Vagina (tissue), 2 donors: ENCODE measurements at regions not wholly inside any gene's neighbourhood (a gene's known extent, or its start where the extent isn't known, plus 50 kb on each side); places are given as distances from the start of the nearest gene placed in this dataset.

Experiments used
- DNase-seq, 2 donors: peaks; one replicate each; pipeline ENCODE4 v3.0.0-alpha.2; 2017; ENCODE audit errors: extremely low spot score in 2 of 2
- H3K27ac ChIP-seq: fragments of 200-600 bp; sonication (generic); one replicate; pipeline ENCODE4 v1.5.1; 2019
- H3K27me3 ChIP-seq: fragments of 200-600 bp; sonication (generic); one replicate; pipeline ENCODE4 v1.5.1; 2019
- H3K36me3 ChIP-seq, 2 donors: fragments of 200-600 bp; sonication (generic); one replicate each; pipeline ENCODE4 v1.5.1; 2017 to 2019
- H3K4me1 ChIP-seq: fragments of 200-600 bp; sonication (generic); one replicate; pipeline ENCODE4 v1.5.1; 2019
- H3K4me3 ChIP-seq, 2 donors: fragments of 200-600 bp; sonication (generic); 1 replicate in 1 of 2; 2 replicates in 1 of 2; pipeline ENCODE4 v1.5.1; 2016 to 2019
- H3K9me3 ChIP-seq: fragments of 200-600 bp; sonication (generic); one replicate; pipeline ENCODE4 v1.5.1; 2019
- POLR2A ChIP-seq, 2 donors: fragments of 450-650 bp; IDR thresholded peaks; one replicate each; pipeline ENCODE4 v1.6.1; 2017; ENCODE audit warnings: antibody characterized with exemption in 2 of 2, mild to moderate bottlenecking in 2 of 2, moderate library complexity in 2 of 2
- POLR2AphosphoS5 ChIP-seq, 2 donors: sonication (generic); formaldehyde crosslinking; IDR thresholded peaks; one replicate each; pipeline ENCODE4 v1.9.0; 2017; ENCODE audit warnings: antibody characterized with exemption in 2 of 2, mild to moderate bottlenecking in 2 of 2, low read depth in 1 of 2; ENCODE audit not compliant: insufficient read depth in 1 of 2
- intact Hi-C: fragments of 100-400 bp; cut with DNase I; formaldehyde crosslinking; loops from one replicate; pipeline ENCODE4 v1.15.1; 2023
- TF ChIP-seq, protein P1 (sequence below), 3 experiments: fragments of 450-650 bp in 2 of 3; fragments of 200-600 bp in 1 of 3; sonication (generic) in 1 of 3; IDR thresholded peaks; one replicate each; pipeline ENCODE4 v1.5.1; 2017 to 2019; ENCODE audit warnings: antibody characterized with exemption in 3 of 3, mild to moderate bottlenecking in 2 of 3, moderate library complexity in 2 of 3

- Histone ChIP-seq H3K4me3 (no peak overlapping the region), H3K4me1 (no peaks in the 10 kb centered on the region), H3K9me3 (no peaks in the 10 kb centered on the region), H3K36me3 (no peaks in the 10 kb centered on the region), H3K27ac (no peak overlapping the region), H3K27me3 (no peaks in the 10 kb centered on the region)
- peak in 1 of 2 donors; percentile 76 for DNase-seq
- no peak for TF ChIP-seq POLR2A (IDR thresholded peaks at IDR 0.05)
- no peak for TF ChIP-seq POLR2AphosphoS5 (IDR thresholded peaks at IDR 0.05; ENCODE audit: insufficient read depth in 1 of 2, low read depth in 1 of 2)
- TF ChIP-seq, protein P1, sequence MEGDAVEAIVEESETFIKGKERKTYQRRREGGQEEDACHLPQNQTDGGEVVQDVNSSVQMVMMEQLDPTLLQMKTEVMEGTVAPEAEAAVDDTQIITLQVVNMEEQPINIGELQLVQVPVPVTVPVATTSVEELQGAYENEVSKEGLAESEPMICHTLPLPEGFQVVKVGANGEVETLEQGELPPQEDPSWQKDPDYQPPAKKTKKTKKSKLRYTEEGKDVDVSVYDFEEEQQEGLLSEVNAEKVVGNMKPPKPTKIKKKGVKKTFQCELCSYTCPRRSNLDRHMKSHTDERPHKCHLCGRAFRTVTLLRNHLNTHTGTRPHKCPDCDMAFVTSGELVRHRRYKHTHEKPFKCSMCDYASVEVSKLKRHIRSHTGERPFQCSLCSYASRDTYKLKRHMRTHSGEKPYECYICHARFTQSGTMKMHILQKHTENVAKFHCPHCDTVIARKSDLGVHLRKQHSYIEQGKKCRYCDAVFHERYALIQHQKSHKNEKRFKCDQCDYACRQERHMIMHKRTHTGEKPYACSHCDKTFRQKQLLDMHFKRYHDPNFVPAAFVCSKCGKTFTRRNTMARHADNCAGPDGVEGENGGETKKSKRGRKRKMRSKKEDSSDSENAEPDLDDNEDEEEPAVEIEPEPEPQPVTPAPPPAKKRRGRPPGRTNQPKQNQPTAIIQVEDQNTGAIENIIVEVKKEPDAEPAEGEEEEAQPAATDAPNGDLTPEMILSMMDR (IDR thresholded peaks at IDR 0.05): no peak
- intact Hi-C loops: no loop called here
Observed at GRCh38 chr11:57920971-57921370, 102.7 kb upstream of the OR9Q1 start.

DNA sequence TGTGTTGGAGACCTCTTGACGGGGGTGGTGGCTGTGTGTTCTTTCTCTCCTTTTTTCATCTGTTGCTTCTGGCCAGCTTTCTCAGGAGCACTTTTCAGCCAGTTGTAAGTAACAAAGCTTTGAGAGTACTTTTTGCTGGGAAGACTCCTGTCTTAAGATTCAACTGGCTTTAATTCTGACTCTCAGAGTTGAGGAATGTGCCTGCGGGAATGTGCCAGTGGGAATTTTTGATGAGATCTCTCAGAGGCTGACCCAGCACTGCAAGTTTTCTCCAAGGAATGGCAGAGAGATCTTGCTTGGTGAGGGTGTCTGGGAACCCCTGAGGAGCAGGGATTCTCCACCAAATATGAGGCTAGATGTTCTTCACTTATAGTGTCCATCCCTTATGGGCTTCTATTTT lies 91.6 kb upstream of the OR9Q1 start:
- no peaks in the 10 kb centered on the region for H3K36me3 ChIP-seq
- H3K4me3 ChIP-seq: no peak overlapping the region
- no peaks in the 10 kb centered on the region for H3K27me3 ChIP-seq
- intact Hi-C loops: no loop called here
- no peaks in the 10 kb centered on the region for H3K9me3 ChIP-seq
- no peak for TF ChIP-seq POLR2AphosphoS5 (IDR thresholded peaks at IDR 0.05; ENCODE audit: insufficient read depth in 1 of 2, low read depth in 1 of 2)
- no peak for TF ChIP-seq POLR2A (IDR thresholded peaks at IDR 0.05)
- TF ChIP-seq, protein P1 (IDR thresholded peaks at IDR 0.05): no peak
- no peaks in the 10 kb centered on the region for H3K4me1 ChIP-seq
- no peak overlapping the region for H3K27ac ChIP-seq
- peak in 1 of 2 donors; percentile 37 for DNase-seq

GRCh38 chr11:57935402-57936049 lies 88.2 kb upstream of the OR9Q1 start:
- Histone ChIP-seq H3K4me3 (no peak overlapping the region), H3K27me3 (no peaks in the 10 kb centered on the region), H3K9me3 (no peaks in the 10 kb centered on the region), H3K36me3 (no peaks in the 10 kb centered on the region), H3K4me1 (no peaks in the 10 kb centered on the region), H3K27ac (no peak overlapping the region)
- DNase-seq: peak in 1 of 2 donors; percentile 44
- TF ChIP-seq POLR2A (IDR thresholded peaks at IDR 0.05) (no peak), POLR2AphosphoS5 (IDR thresholded peaks at IDR 0.05; ENCODE audit: insufficient read depth in 1 of 2, low read depth in 1 of 2) (no peak)
- TF ChIP-seq, protein P1 (IDR thresholded peaks at IDR 0.05): no peak
- intact Hi-C loops: no loop called here

GRCh38 chr11:57936050-57936418 lies 87.6 kb upstream of the OR9Q1 start:
- H3K27ac ChIP-seq: no peak overlapping the region
- H3K36me3 ChIP-seq: no peaks in the 10 kb centered on the region
- intact Hi-C loops: no loop called here
- DNase-seq: no peak
- H3K9me3 ChIP-seq: no peaks in the 10 kb centered on the region
- TF ChIP-seq POLR2A (IDR thresholded peaks at IDR 0.05): no peak
- TF ChIP-seq POLR2AphosphoS5 (IDR thresholded peaks at IDR 0.05; ENCODE audit: insufficient read depth in 1 of 2, low read depth in 1 of 2): no peak
- H3K4me1 ChIP-seq: no peaks in the 10 kb centered on the region
- no peak overlapping the region for H3K4me3 ChIP-seq
- no peaks in the 10 kb centered on the region for H3K27me3 ChIP-seq

DNA sequence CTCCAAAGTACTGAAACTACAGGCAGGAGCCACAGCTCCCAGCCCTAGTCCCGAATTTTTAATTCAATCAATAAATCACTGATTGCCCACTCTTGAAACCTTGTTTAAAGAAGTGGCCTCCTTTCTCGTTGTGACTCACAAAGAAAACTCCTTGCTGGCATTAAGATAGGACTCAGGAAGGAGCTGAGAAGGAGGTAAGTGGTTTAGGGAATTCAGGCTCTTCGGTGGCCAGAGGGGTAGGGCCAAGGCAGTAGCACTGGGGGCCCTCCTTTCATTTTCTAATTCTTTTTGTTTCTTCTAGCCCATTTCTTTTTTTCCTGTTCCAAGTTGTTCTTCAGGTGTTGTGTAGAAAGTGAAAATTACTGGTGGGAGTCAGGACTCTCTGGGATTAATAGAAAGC lies 86.2 kb upstream of the OR9Q1 start:
- Histone ChIP-seq H3K27me3 (no peaks in the 10 kb centered on the region), H3K4me3 (no peak overlapping the region), H3K27ac (no peak overlapping the region), H3K9me3 (no peaks in the 10 kb centered on the region), H3K36me3 (no peaks in the 10 kb centered on the region), H3K4me1 (no peaks in the 10 kb centered on the region)
- TF ChIP-seq, protein P1 (IDR thresholded peaks at IDR 0.05): no peak
- no peak for DNase-seq
- intact Hi-C loops: no loop called here
